ENCODE measurements at regions not wholly inside any gene's neighbourhood (a gene's known extent, or its start where the extent isn't known, plus 50 kb on each side); places are given as distances from the start of the nearest gene placed in this dataset.

DNA sequence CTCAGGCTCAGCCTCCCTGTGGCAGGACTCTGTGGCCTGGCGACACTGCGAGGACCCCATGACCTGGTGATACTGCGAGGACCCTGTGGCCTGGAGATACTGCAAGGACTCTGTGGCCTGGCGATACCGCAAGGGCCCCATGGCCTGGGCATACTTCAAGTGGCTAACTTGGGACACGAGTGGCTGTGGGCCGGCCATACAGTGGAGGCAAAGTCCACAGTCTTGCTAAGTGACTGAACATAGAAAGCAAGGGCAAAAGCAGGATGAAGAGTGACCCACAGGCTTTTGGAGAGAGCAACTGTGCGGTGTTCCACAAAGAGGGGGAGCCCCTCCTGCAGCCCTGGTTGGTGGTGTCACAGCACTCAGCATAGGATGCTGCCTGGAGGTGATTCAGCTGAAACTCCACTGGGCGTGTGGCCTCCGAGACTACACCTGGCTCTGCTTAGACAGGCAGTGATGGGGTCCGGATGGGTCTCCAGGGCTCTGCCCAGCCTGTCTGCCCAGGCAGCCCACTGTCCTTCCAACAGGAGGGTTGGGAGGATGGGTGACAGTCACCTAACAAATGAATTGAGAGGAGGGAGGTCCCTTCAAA is 691.0 kb upstream of the HS6ST1 start:
- no peak for DNase-seq (ENCODE audit: low read depth, low spot score)

DNA sequence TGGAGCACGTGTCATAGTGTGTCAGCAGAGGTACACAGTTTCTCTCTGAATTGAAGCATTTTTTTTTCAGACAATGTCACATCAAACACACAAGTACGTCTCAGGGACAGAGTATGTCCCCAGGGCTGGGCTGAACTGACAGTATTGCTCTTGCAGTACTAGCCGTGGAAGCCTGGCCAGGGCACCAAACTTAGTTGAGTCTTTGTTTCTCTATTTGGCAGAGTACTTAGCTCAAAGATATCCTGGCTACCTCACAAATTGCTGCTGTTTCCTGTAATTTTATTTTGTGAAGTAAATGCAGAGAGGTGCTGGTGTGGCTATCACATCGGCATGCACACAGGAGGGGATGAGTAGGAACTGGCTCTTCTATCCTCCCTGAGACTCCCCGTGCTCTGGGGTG is 691.6 kb upstream of the HS6ST1 start:
- Histone ChIP-seq H3K36me3 (ENCODE audit: control insufficient read depth in 2 of 2, extremely low read depth in 1 of 2, insufficient read depth in 2 of 2, low read length in 2 of 2) (no peaks in the 10 kb centered on the region), H3K9me3 (replicated peaks; ENCODE audit: control insufficient read depth, insufficient read depth, low read length) (peaks cover 2% of the 10 kb centered on the region), H3K27ac (ENCODE audit: insufficient read depth, low read depth, low read length) (no peak overlapping the region), H3K4me1 (ENCODE audit: control insufficient read depth, extremely low read depth, insufficient read depth, low read length) (no peaks in the 10 kb centered on the region), H3K9ac (replicated peaks; ENCODE audit: extremely low read depth, insufficient read depth, low read length) (no peak overlapping the region), H3K79me2 (ENCODE audit: control insufficient read depth, insufficient read depth, low read length) (no peaks in the 10 kb centered on the region), H2AFZ (ENCODE audit: low read depth, low read length) (no peak overlapping the region), H3K4me3 (replicated peaks in 1 of 3; ENCODE audit: insufficient read depth in 1 of 3, low read depth in 1 of 3, low read length in 3 of 3) (no peak overlapping the region), H3K27me3 (ENCODE audit: control insufficient read depth in 2 of 2, insufficient read depth in 2 of 2, low read length in 2 of 2) (no peaks in the 10 kb centered on the region), H4K20me1 (replicated peaks; ENCODE audit: control insufficient read depth, extremely low read depth, insufficient read depth, low read length) (no peaks in the 10 kb centered on the region), H3K4me2 (ENCODE audit: insufficient read depth, low read length) (no peak overlapping the region), H3K9me1 (replicated peaks; ENCODE audit: control insufficient read depth, extremely low read depth, insufficient read depth, low read length) (no peaks in the 10 kb centered on the region)
- TF ChIP-seq, protein P1, sequence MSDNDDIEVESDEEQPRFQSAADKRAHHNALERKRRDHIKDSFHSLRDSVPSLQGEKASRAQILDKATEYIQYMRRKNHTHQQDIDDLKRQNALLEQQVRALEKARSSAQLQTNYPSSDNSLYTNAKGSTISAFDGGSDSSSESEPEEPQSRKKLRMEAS (IDR thresholded peaks at IDR 0.05; ENCODE audit: insufficient read depth, insufficient read length), result no peak
- FAIRE-seq (no peak), DNase-seq (ENCODE audit: low read depth, low spot score) (no peak)
- intact Hi-C loops (cut with micrococcal nuclease), result no loop called here
- POLR2A ChIA-PET, result no interaction called here
- CTCF ChIA-PET, result no interaction called here
- dilution Hi-C loops (cut with MboI; ENCODE audit: extremely low pct_ligation_motif_present, low sequenced_read_pairs), result no loop called here
- BruUV-seq (replicated peaks), result no TSS peak

More for the DNA sequence above, 691.0 kb upstream of the HS6ST1 start:
- no peak overlapping the region for H3K4me2 ChIP-seq (ENCODE audit: insufficient read depth, low read length)
- H3K4me3 ChIP-seq (replicated peaks in 1 of 3; ENCODE audit: insufficient read depth in 1 of 3, low read depth in 1 of 3, low read length in 3 of 3), result no peak overlapping the region
- ChIA-PET CTCF (no interaction called here), POLR2A (no interaction called here)
- H4K20me1 ChIP-seq (replicated peaks; ENCODE audit: control insufficient read depth, extremely low read depth, insufficient read depth, low read length), result no peaks in the 10 kb centered on the region
- no peak overlapping the region for H2AFZ ChIP-seq (ENCODE audit: low read depth, low read length)
- FAIRE-seq, result no peak
- peaks cover 2% of the 10 kb centered on the region for H3K9me3 ChIP-seq (replicated peaks; ENCODE audit: control insufficient read depth, insufficient read depth, low read length)
- TF ChIP-seq POLR2AphosphoS5 (IDR thresholded peaks at IDR 0.05; ENCODE audit: insufficient read depth, low read depth, low read length) (no peak), EZH2 (IDR thresholded peaks at IDR 0.05; ENCODE audit: borderline replicate concordance, low read depth, low read length, severe bottlenecking) (no peak), POLR2A (IDR thresholded peaks at IDR 0.05; ENCODE audit: low read depth, low read length) (no peak), JUN (IDR thresholded peaks at IDR 0.05; ENCODE audit: borderline replicate concordance, insufficient read depth, insufficient read length, low read depth) (no peak), FOS (IDR thresholded peaks at IDR 0.05; ENCODE audit: borderline replicate concordance, insufficient read depth, low read length) (no peak), MYC (IDR thresholded peaks at IDR 0.05; ENCODE audit: low read depth, low read length) (no peak), GATA2 (IDR thresholded peaks at IDR 0.05; ENCODE audit: insufficient read depth, insufficient read length, low read depth, low read length) (no peak)
- TF ChIP-seq, protein P1 (IDR thresholded peaks at IDR 0.05; ENCODE audit: insufficient read depth, insufficient read length), result no peak
- dilution Hi-C loops (cut with MboI; ENCODE audit: extremely low pct_ligation_motif_present, low sequenced_read_pairs), result no loop called here
- H3K36me3 ChIP-seq (ENCODE audit: control insufficient read depth in 2 of 2, extremely low read depth in 1 of 2, insufficient read depth in 2 of 2, low read length in 2 of 2), result no peaks in the 10 kb centered on the region
- H3K79me2 ChIP-seq (ENCODE audit: control insufficient read depth, insufficient read depth, low read length), result no peaks in the 10 kb centered on the region
- intact Hi-C loops (cut with micrococcal nuclease), result no loop called here
- no peaks in the 10 kb centered on the region for H3K9me1 ChIP-seq (replicated peaks; ENCODE audit: control insufficient read depth, extremely low read depth, insufficient read depth, low read length)
- H3K9ac ChIP-seq (replicated peaks; ENCODE audit: extremely low read depth, insufficient read depth, low read length), result no peak overlapping the region
- no peaks in the 10 kb centered on the region for H3K4me1 ChIP-seq (ENCODE audit: control insufficient read depth, extremely low read depth, insufficient read depth, low read length)
- no peak overlapping the region for H3K27ac ChIP-seq (ENCODE audit: insufficient read depth, low read depth, low read length)
- H3K27me3 ChIP-seq (ENCODE audit: control insufficient read depth in 2 of 2, insufficient read depth in 2 of 2, low read length in 2 of 2), result no peaks in the 10 kb centered on the region
- no TSS peak for BruUV-seq (replicated peaks)
